ENCODE measurements at regions not wholly inside any gene's neighbourhood (a gene's known extent, or its start where the extent isn't known, plus 50 kb on each side); places are given as distances from the start of the nearest gene placed in this dataset.
"Not testable (repeated sequence)": the region's sequence is repeated elsewhere in the genome, so short reads cannot be mapped to it uniquely, and the experiment has no call there.

DNA sequence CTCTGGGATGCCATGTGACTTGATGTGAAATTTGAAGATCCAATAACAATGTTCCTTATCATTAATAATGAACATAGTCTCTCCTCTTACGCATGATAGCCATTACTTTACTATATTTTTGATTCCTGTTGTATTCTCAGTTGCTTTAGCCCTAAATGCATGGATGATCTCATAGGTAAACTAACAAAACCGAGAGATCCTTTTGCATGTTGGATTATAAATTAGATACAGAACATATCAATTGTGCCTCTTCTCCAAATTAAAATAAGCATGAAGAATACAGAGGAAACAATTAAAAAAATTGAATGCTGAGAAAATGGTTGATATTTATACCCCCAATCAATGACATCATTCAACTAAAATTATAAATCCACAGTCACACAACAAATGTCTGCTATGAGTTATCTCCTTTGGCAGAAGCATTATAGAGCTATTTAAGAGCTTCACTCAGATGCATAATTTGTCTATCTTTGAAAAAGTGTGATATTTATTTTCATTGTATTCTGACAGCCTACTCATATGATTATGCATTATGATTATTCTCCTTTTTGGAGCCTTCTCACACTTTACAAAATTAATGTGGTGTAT is 386.4 kb upstream of the STXBP6 start:
- DNase-seq (ENCODE audit: low read depth): no peak

- no peak for DNase-seq (ENCODE audit: low read depth)
Measured at GRCh38 chr14:25431211-25432076, 381.5 kb upstream of the STXBP6 start.

GRCh38 chr14:25430808-25431207 is 380.9 kb upstream of the STXBP6 start:
- no peak for DNase-seq (ENCODE audit: low read depth)

DNA sequence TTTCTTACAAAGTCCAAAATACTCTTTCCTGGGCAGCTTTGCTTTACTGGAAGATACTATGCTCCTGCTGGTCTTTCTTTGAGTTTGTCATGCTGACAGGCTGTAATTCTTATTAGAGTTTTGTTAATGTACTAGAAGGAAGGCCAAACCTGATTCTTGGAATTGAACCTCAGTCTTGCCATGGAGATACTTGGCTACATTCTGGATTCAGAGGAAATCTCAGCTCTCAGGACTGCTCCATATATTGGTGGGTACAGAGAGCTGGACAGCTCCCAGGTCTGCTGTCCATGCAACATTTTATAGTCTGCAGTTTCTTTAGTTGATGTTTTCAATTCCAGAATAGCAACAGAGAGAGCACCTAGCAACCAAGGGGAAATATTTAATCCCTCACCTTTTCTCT is 363.1 kb upstream of the STXBP6 start:
- DNase-seq (ENCODE audit: low read depth): no peak

DNA sequence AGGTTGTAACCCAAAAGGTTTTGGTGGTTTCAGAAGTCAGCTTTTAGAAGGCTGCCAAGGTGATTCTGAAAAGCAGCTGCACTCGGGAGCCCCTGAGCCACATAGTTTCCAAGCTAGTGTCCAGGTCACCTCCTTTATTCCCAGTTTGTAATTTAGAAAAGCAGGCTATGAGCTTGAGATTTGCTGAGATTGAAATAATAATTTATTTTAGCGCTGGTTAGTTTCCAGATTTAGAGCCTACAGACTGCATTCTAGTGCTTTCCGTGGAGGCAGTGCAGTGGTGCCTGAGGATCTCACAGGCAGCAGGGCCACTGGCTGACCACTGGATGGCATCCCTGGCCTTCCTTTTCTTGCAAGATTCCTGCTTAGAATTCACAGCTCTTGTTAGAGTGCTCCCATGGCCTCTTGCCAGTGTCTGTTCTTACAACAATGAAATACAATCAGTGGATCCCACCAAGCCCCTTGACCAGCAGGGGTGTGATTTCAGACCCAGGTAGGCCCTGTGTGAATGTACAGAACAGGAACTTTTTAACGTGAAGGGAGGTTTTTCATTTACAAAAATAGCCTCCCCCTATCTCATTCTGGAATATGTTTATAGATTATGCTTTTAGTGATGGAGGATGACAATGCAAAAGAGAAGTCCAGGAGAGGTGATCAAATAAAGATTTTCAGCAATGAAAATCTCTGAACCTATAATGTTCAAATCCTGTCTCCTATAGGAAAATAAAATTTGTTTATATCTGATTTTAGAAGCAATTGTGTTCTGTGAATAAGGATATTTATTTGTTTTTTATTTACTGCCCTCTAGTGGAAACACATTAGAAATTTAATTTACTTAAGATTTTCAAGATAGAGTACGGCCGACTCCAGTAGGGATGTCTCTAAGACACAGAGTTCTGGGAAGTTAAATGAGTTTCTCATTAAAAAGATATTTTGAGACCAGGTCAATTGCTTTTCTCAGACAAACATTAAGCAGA is 362.1 kb upstream of the STXBP6 start:
- no peak for DNase-seq (ENCODE audit: low read depth)

DNA sequence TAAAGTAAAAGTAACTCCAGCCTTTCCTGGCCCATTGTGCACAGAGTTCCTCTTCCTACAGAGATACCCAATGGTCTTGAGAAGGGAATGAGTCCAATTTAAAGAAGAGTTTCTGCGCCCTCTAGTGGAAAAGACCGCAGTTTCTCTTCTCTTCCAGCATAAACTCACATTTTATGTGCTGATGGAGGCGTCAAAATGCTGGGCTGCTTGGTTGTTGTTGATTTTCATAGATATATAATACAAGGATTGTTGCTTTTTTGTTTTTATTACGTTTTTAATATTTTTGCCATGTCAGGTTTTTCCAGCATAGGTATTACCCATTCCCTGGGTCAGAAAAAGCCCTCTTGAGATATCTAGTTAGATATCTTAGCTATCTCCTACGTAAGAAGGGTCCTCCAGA is 356.9 kb upstream of the STXBP6 start:
- peak; percentile 33 for DNase-seq (ENCODE audit: low read depth)

- no peak for DNase-seq (ENCODE audit: low read depth)
Measured at GRCh38 chr14:25400607-25401206, 350.8 kb upstream of the STXBP6 start.

DNA sequence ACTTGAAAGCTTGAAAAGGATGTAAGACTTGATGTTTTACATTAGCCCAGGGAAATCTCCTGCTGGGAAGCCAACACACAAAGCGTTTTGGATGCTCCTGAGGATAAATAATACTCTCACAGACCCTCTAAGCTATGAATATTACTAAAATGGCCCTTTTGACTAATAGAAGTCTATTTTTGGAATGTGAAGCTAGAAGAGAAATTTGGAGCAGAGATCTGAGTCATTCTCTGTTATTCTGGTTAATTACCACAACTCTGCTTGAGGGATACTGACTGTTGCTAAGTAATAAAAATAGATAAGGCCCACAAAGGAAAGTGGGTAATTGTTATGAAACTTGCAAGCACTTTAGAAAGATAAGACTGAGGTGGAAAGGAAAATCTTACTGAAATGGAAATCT is 346.2 kb upstream of the STXBP6 start:
- no peak for DNase-seq (ENCODE audit: low read depth)

DNA sequence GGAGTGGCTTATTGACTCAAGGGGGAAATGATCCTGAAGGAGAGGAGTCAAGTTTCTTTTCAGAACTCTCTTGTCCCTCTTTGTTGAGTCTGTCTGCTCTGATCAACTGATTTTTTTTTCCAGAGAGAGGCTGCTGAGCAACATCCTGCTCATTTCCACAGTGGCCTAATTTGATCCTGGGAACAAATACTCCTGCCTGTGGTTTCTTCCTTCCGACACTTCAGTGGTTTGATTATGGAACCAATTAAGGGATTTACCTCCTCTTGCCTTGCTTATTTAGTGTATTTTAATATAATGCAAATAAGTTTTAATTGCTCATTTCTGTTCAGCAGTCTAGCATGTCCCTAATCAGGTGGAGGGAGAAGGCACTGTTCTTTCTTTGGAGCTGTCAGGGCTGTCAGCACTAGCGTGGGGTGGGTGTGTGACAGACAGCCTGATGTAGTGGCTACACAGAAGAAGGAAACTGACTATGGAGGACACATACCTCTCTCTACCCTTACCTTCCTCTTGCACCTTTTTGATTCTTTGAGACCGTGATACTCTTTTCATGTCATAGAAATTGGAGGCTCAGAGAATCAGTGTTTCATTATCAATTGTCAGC is 344.9 kb upstream of the STXBP6 start:
- no peak for DNase-seq (ENCODE audit: low read depth)

GRCh38 chr14:25394356-25394755 is 344.4 kb upstream of the STXBP6 start:
- no peak for DNase-seq (ENCODE audit: low read depth)

- DNase-seq (ENCODE audit: low read depth): no peak
Measured at GRCh38 chr14:25389948-25390347, 340.0 kb upstream of the STXBP6 start.

DNA sequence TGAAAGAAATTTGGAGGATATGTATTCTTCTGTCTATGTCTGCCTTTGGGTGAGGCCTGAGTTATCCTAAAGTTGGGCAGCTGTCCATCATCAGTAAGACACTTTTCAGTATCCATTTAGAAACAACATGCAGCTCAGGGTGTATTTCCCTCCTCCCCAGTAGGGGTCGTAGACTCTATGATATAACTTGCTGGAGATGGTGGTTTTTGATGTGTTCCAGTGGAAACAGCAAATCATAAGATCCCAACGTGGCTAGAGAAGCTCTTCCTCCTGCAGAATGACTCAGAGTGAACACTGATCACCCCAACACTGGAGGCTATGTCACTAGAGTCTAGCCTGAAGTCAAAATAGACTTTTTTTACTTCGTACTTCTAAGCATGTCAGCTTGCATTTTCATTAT is 331.6 kb upstream of the STXBP6 start:
- no peak for DNase-seq (ENCODE audit: low read depth)

GRCh38 chr14:25375639-25376038 is 325.7 kb upstream of the STXBP6 start:
- no peak for DNase-seq (ENCODE audit: low read depth)

- DNase-seq (ENCODE audit: low read depth): no peak
Measured at GRCh38 chr14:25371068-25371467, 321.1 kb upstream of the STXBP6 start.

- DNase-seq (ENCODE audit: low read depth): not testable (repeated sequence)
Measured at GRCh38 chr14:25370057-25370456, 320.1 kb upstream of the STXBP6 start.

GRCh38 chr14:25358330-25358729 is 308.4 kb upstream of the STXBP6 start:
- no peak for DNase-seq (ENCODE audit: low read depth)

GRCh38 chr14:25351269-25351668 is 301.3 kb upstream of the STXBP6 start:
- DNase-seq (ENCODE audit: low read depth): no peak

GRCh38 chr14:25350802-25351201 is 300.9 kb upstream of the STXBP6 start:
- DNase-seq (ENCODE audit: low read depth): no peak

- DNase-seq (ENCODE audit: low read depth): no peak
Measured at GRCh38 chr14:25350021-25350420, 300.1 kb upstream of the STXBP6 start.

DNA sequence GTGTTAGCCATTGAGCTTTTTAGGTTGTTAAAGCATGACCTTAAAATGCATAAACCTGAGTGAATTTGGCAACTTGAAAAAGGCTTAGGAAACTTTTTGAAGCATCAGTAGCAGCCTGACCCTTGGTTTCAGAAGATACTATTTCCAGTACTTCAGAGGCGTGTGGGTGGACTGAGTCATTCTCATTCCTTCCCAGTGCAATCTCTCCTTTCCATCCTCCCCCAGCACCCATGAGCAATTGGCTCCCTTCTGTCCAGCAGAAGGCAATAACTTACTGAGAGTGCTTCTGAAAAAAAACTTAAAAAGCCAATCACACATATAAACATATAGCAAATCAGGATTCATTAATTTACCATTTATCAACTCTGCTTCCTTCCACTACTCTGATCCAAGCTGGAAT is 299.3 kb upstream of the STXBP6 start:
- DNase-seq (ENCODE audit: low read depth): no peak

DNA sequence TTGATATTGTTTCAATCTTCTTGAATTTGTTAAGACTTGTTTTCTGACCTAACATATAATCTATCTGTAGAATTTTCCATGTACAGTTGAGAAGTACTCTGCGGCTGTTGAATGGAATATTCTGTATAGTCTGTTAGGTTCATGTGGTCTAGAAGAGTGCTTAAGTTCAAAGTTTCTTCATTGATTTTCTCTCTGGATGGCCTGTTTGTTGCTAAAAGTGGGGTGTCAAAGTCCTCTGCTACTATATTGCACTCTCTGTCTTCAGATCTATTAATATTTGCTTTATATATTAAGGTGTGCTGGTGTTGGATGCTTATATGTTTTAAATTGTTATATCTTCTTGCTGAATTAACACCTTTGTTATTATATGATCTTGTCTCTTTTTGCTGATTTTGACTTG is 290.9 kb upstream of the STXBP6 start:
- DNase-seq (ENCODE audit: low read depth): no peak

DNA sequence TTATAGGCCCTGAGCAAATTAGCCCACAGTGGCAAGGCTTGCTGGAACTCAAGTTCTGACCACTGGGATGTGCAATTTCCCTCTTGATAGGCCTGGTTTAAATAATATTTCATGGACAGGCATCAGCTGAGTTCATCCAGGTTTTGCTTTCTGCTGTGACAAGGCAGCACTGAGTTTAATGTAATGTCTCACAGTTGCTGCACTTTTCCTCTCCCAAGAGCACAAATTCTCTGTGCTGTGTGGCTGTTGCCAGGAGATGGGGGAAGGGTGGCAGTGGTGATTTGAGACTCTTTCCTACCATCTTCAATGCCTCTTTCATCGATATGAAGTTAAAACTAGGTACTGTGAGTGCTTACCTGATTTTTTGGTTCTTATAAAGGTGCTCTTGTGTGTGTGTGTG is 272.8 kb upstream of the STXBP6 start:
- DNase-seq (ENCODE audit: low read depth): no peak

Measured in HS-27A (cell line).